ENCODE measurements at regions not wholly inside any gene's neighbourhood (a gene's known extent, or its start where the extent isn't known, plus 50 kb on each side); places are given as distances from the start of the nearest gene placed in this dataset.

DNA sequence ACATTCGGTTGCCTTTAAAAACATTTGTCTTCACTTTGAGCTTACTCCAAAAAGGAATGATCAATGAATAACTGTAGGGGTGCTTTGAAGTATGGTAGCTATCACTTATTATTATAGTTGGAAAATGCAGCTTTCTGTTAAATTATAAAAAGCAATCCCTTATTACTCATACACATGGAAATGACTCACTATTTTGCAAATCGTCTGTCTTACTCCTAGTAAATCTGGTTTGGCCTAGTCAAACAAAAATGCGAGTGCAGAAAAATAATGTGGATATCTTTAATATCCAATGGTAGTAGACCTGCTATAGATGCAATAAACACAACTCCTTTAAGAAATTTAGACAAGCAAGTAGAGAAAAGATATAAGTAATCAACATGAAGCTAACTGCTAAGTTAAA, 112.5 kb downstream of the ZIC1 start:
- TF ChIP-seq, protein P1, sequence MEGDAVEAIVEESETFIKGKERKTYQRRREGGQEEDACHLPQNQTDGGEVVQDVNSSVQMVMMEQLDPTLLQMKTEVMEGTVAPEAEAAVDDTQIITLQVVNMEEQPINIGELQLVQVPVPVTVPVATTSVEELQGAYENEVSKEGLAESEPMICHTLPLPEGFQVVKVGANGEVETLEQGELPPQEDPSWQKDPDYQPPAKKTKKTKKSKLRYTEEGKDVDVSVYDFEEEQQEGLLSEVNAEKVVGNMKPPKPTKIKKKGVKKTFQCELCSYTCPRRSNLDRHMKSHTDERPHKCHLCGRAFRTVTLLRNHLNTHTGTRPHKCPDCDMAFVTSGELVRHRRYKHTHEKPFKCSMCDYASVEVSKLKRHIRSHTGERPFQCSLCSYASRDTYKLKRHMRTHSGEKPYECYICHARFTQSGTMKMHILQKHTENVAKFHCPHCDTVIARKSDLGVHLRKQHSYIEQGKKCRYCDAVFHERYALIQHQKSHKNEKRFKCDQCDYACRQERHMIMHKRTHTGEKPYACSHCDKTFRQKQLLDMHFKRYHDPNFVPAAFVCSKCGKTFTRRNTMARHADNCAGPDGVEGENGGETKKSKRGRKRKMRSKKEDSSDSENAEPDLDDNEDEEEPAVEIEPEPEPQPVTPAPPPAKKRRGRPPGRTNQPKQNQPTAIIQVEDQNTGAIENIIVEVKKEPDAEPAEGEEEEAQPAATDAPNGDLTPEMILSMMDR (IDR thresholded peaks at IDR 0.05), result no peak
- TF ChIP-seq, protein P2, sequence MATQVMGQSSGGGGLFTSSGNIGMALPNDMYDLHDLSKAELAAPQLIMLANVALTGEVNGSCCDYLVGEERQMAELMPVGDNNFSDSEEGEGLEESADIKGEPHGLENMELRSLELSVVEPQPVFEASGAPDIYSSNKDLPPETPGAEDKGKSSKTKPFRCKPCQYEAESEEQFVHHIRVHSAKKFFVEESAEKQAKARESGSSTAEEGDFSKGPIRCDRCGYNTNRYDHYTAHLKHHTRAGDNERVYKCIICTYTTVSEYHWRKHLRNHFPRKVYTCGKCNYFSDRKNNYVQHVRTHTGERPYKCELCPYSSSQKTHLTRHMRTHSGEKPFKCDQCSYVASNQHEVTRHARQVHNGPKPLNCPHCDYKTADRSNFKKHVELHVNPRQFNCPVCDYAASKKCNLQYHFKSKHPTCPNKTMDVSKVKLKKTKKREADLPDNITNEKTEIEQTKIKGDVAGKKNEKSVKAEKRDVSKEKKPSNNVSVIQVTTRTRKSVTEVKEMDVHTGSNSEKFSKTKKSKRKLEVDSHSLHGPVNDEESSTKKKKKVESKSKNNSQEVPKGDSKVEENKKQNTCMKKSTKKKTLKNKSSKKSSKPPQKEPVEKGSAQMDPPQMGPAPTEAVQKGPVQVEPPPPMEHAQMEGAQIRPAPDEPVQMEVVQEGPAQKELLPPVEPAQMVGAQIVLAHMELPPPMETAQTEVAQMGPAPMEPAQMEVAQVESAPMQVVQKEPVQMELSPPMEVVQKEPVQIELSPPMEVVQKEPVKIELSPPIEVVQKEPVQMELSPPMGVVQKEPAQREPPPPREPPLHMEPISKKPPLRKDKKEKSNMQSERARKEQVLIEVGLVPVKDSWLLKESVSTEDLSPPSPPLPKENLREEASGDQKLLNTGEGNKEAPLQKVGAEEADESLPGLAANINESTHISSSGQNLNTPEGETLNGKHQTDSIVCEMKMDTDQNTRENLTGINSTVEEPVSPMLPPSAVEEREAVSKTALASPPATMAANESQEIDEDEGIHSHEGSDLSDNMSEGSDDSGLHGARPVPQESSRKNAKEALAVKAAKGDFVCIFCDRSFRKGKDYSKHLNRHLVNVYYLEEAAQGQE (IDR thresholded peaks at IDR 0.05; ENCODE audit: insufficient read depth in 1 of 2, low read depth in 2 of 2, low read length in 1 of 2), result no peak
- TF ChIP-seq TCF7L2 (IDR thresholded peaks at IDR 0.05; ENCODE audit: low read depth, low read length), result no peak
- no peak for TF ChIP-seq POLR2AphosphoS5 (IDR thresholded peaks at IDR 0.05; ENCODE audit: low read depth, low read length)

Measured in Panc1 (cell line).